GM12878 (cell line): ENCODE measurements at regions not wholly inside any gene's neighbourhood (a gene's known extent, or its start where the extent isn't known, plus 50 kb on each side); places are given as distances from the start of the nearest gene placed in this dataset.

Source experiments
- ATAC-seq: fragments of 200-7000 bp; cut with Tn5 transposase; 3 replicates; pipeline ENCODE4 v1.9.1; 2020; ENCODE audit warnings: mild to moderate bottlenecking, moderate library complexity
- BruUV-seq: library from RNA; stranded (reverse); fragments of 400-500 nt; replicated peaks from 2 replicates; lab custom pipeline; 2021; lab: Mats Ljungman, UMichigan
- CTCF ChIA-PET: fragments of 300-600 bp; sonication (Branson Sonifier 250); formaldehyde crosslinking; extraction: SDS; loops from one replicate; lab custom pipeline; 2021; ENCODE audit warnings: inconsistent platforms; lab: Yijun Ruan, JAX
- POLR2A ChIA-PET: fragments of 350-600 bp; formaldehyde crosslinking; extraction: SDS; loops from one replicate; lab custom pipeline; 2021; ENCODE audit warnings: inconsistent platforms; lab: Charles Lee
- RAD21 ChIA-PET: fragments of 300-600 bp; sonication (Branson Sonifier 250); formaldehyde crosslinking; loops from one replicate; lab custom pipeline; 2023; ENCODE audit warnings: antibody characterized with exemption; ENCODE audit not compliant: unreplicated experiment; lab: Charles Lee
- SMC1A ChIA-PET: fragments of 300-600 bp; sonication (Branson Sonifier 250); formaldehyde crosslinking; loops from one replicate; lab custom pipeline; 2023; ENCODE audit not compliant: unreplicated experiment, uncharacterized antibody; lab: Charles Lee
- DNase-seq: peaks from one replicate; pipeline ENCODE4 v3.0.0-alpha.2; 2011; ENCODE audit warnings: low read depth, low spot score
- FAIRE-seq: peaks from 3 replicates; lab custom pipeline; 2011; peaks lifted over from hg19 to GRCh38; lab: Jason Lieb, UNC
- H2AFZ ChIP-seq: 2 replicates; pipeline ENCODE4 v1.6.0; 2011; ENCODE audit warnings: low read depth, low read length, control low read depth; ENCODE audit not compliant: control insufficient read depth
- H3K27ac ChIP-seq: 2 replicates; pipeline ENCODE4 v1.5.1; 2011; ENCODE audit warnings: control low read depth; ENCODE audit not compliant: control insufficient read depth, insufficient read depth
- H3K27me3 ChIP-seq, 2 experiments: replicated peaks in 1 of 2; 2 replicates each; pipeline versions ENCODE4 v1.6.0 to v1.6.1; 2011; ENCODE audit warnings: low read length in 1 of 2; ENCODE audit not compliant: control insufficient read depth in 2 of 2, insufficient read depth in 2 of 2
- H3K36me3 ChIP-seq, 2 experiments: 2 replicates each; pipeline ENCODE4 v1.5.1; 2011; ENCODE audit warnings: low read length in 1 of 2; ENCODE audit not compliant: control insufficient read depth in 2 of 2, insufficient read depth in 2 of 2
- H3K4me1 ChIP-seq: 2 replicates; pipeline ENCODE4 v1.6.1; 2011; ENCODE audit warnings: mild to moderate bottlenecking, low read length, moderate library complexity, mixed read lengths; ENCODE audit not compliant: control insufficient read depth, insufficient read depth
- H3K4me2 ChIP-seq: 2 replicates; pipeline ENCODE4 v1.6.0; 2011; ENCODE audit warnings: control low read depth; ENCODE audit not compliant: control insufficient read depth, insufficient read depth
- H3K4me3 ChIP-seq: fragments of 200-600 bp; sonication (generic); 2 replicates; pipeline ENCODE4 v1.5.1; 2016
- H3K79me2 ChIP-seq: 2 replicates; pipeline ENCODE4 v1.6.0; 2011; ENCODE audit warnings: low read length; ENCODE audit not compliant: control insufficient read depth, insufficient read depth
- H3K9ac ChIP-seq: 2 replicates; pipeline ENCODE4 v1.8.0; 2011; ENCODE audit warnings: low read length, control low read depth, mixed read lengths; ENCODE audit not compliant: control insufficient read depth, insufficient read depth
- H3K9me3 ChIP-seq: replicated peaks from 3 replicates; pipeline ENCODE4 v1.5.1; 2011; ENCODE audit warnings: mild to moderate bottlenecking, low read length; ENCODE audit not compliant: control insufficient read depth, insufficient read depth
- H4K20me1 ChIP-seq: 2 replicates; pipeline ENCODE4 v1.6.0; 2011; ENCODE audit not compliant: control insufficient read depth, insufficient read depth
- BCL11A ChIP-seq: IDR thresholded peaks from 2 replicates; pipeline ENCODE4 v1.6.1; 2011; ENCODE audit warnings: low read depth, low read length
- BMI1 ChIP-seq: fragments of 450-650 bp; IDR thresholded peaks from 2 replicates; pipeline ENCODE4 v1.6.1; 2016; ENCODE audit warnings: mild to moderate bottlenecking, moderate library complexity, borderline replicate concordance
- BRCA1 ChIP-seq: IDR thresholded peaks from 2 replicates; pipeline ENCODE4 v1.6.1; 2011; ENCODE audit warnings: low read depth, low read length, improper control_type of control experiment
- CUX1 ChIP-seq: IDR thresholded peaks from 2 replicates; pipeline ENCODE4 v1.6.1; 2012; ENCODE audit warnings: improper control_type of control experiment, low read depth, low read length; ENCODE audit not compliant: insufficient replicate concordance
- FOS ChIP-seq: IDR thresholded peaks from 3 replicates; pipeline ENCODE4 v1.6.1; 2011; ENCODE audit warnings: borderline replicate concordance; ENCODE audit not compliant: insufficient read length; ENCODE audit errors: extremely low read depth
- NFIC ChIP-seq: IDR thresholded peaks from 2 replicates; pipeline ENCODE4 v1.6.1; 2012; ENCODE audit warnings: low read depth, mild to moderate bottlenecking, inconsistent platforms, low read length, moderate library complexity
- PAX5 ChIP-seq: IDR thresholded peaks from 2 replicates; pipeline ENCODE4 v1.6.1; 2011; ENCODE audit warnings: low read depth, low read length, borderline replicate concordance
- RBBP5 ChIP-seq: fragments of 200-600 bp; sonication (generic); conservative IDR thresholded peaks from 2 replicates; pipeline ENCODE4 v1.6.1; 2016
- SUPT20H ChIP-seq: IDR thresholded peaks from 2 replicates; pipeline ENCODE4 v1.6.1; 2011; ENCODE audit warnings: low read depth, mild to moderate bottlenecking, low read length, moderate library complexity, borderline replicate concordance; ENCODE audit not compliant: control insufficient read depth
- TARDBP ChIP-seq: IDR thresholded peaks from 2 replicates; pipeline ENCODE4 v1.6.1; 2016; ENCODE audit warnings: borderline replicate concordance
- TBL1XR1 ChIP-seq: IDR thresholded peaks from 2 replicates; pipeline ENCODE4 v1.6.1; 2012; ENCODE audit warnings: low read depth, low read length, improper control_type of control experiment
- ZNF622 ChIP-seq: fragments of 450-650 bp; IDR thresholded peaks from 2 replicates; pipeline ENCODE4 v1.6.1; 2017; ENCODE audit warnings: mild to moderate bottlenecking, inconsistent platforms
- WGBS: methylation state at CpG from one replicate; pipeline ENCODE4 v1.1.6; 2016; ENCODE audit warnings: low lambda C conversion rate; ENCODE audit not compliant: insufficient replicate concordance, insufficient coverage; ENCODE audit errors: missing lambda C conversion rate; 5-methylcytosine and 5-hydroxymethylcytosine counted together
- in situ Hi-C: fragments of 300-500 bp; cut with MboI; formaldehyde crosslinking; loops from 9 replicates; pipeline ENCODE4 v1.14.3; 2018; ENCODE audit warnings: mixed read lengths
- intact Hi-C: fragments of 100-400 bp; cut with micrococcal nuclease; formaldehyde crosslinking; loops from one replicate; pipeline ENCODE4 v1.14.2; 2022; ENCODE audit not compliant: unreplicated experiment

GRCh38 chr22:19641983-19642451, 72.3 kb upstream of the SEPTIN5 start:
- H4K20me1 ChIP-seq, result no peaks in the 10 kb centered on the region
- intact Hi-C loops, result no loop called here
- H3K9ac ChIP-seq, result no peak overlapping the region
- H3K79me2 ChIP-seq, result no peaks in the 10 kb centered on the region
- SMC1A ChIA-PET, result no interaction called here
- no peak overlapping the region for H3K4me3 ChIP-seq
- no peaks in the 10 kb centered on the region for H3K9me3 ChIP-seq
- in situ Hi-C loops, result no loop called here
- ATAC-seq, result no peak
- H3K4me1 ChIP-seq, result no peaks in the 10 kb centered on the region
- H3K27me3 ChIP-seq, result no peaks in the 10 kb centered on the region
- FAIRE-seq, result no peak
- no peak overlapping the region for H3K27ac ChIP-seq
- H2AFZ ChIP-seq, result no peak overlapping the region
- POLR2A ChIA-PET, result no interaction called here
- 27% methylated on average over 18 of the region's 18 CpGs for WGBS
- CTCF ChIA-PET, result no interaction called here
- BruUV-seq, result no TSS peak
- TF ChIP-seq FOS, result no peak
- no peak for TF ChIP-seq BRCA1
- no peak for TF ChIP-seq SUPT20H
- no peak for TF ChIP-seq TBL1XR1
- TF ChIP-seq ZNF622, result no peak
- H3K36me3 ChIP-seq, result no peaks in the 10 kb centered on the region
- RAD21 ChIA-PET, result no interaction called here
- H3K4me2 ChIP-seq, result no peak overlapping the region
- no peak for DNase-seq

DNA sequence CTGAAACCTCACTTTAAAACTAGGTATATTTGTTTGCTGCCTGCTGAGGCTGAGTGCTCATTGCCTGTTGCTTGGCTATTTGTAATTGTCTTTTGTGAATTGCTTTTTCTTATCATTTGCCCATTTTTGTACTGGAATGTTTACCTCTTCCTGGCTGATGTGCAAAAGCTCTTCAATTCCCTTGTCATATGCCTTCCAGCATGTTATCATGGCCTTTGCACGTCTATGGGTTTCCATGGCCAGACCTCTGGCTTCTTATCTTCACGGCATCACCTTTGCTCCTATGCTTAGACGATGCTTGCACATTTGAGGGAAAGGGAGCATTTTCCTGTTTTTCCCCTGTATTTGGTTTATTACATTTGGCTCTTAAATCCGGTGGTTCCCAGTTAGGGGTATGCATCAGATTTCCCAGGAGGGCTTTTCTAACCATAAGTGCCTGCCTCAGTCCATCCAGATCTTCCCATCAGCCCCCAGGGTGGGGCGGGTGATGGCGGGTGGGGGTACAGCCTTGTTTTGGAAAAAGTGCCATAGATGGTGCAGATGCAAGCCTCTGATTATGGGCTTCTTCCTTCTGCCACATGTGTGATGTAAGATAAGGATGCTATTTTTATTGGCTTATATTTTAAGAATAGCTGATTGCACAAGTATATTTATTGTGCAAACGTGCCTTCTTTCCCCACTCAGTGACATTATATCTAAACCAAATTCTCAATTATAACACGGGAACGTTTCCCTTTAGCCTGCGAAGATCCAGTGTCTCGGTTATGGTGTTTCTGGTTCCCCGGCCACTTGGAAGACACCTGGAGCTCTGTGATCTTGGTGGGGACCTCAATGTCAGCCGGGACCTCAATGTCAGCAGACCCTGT, 70.6 kb upstream of the SEPTIN5 start:
- 21% methylated on average over 13 of the region's 13 CpGs for WGBS
- in situ Hi-C loops, result no loop called here
- intact Hi-C loops, result no loop called here
- TF ChIP-seq RBBP5, result no peak
- TF ChIP-seq TARDBP, result no peak
- TF ChIP-seq BMI1, result no peak
- TF ChIP-seq NFIC, result no peak
- TF ChIP-seq CUX1, result no peak
- no peak for TF ChIP-seq BCL11A
- TF ChIP-seq PAX5, result no peak

More for the DNA sequence above, 70.6 kb upstream of the SEPTIN5 start:
- H2AFZ ChIP-seq, result no peak overlapping the region
- no TSS peak for BruUV-seq
- ATAC-seq, result no peak
- H3K4me2 ChIP-seq, result no peak overlapping the region
- H3K79me2 ChIP-seq, result no peaks in the 10 kb centered on the region
- no peak for FAIRE-seq
- ChIA-PET SMC1A (no interaction called here), CTCF (no interaction called here), POLR2A (interaction anchor here (0.5 kb wide), 1 partner anchor 19 kb away, joined by 4 read pairs; no protein-coding TSS in a partner anchor), RAD21 (no interaction called here)
- no peaks in the 10 kb centered on the region for H3K4me1 ChIP-seq
- no peaks in the 10 kb centered on the region for H4K20me1 ChIP-seq
- peaks cover 4% of the 10 kb centered on the region; the same call in 2 of the 3 replicates for H3K9me3 ChIP-seq
- no peak overlapping the region for H3K9ac ChIP-seq
- H3K36me3 ChIP-seq, result no peaks in the 10 kb centered on the region
- no peak overlapping the region for H3K27ac ChIP-seq
- H3K4me3 ChIP-seq, result no peak overlapping the region
- DNase-seq, result no peak
- no peaks in the 10 kb centered on the region for H3K27me3 ChIP-seq
